Uterus (tissue), 2 donors: ENCODE measurements at regions not wholly inside any gene's neighbourhood (a gene's known extent, or its start where the extent isn't known, plus 50 kb on each side); places are given as distances from the start of the nearest gene placed in this dataset.

Source experiments
- POLR2A ChIP-seq, 2 donors: fragments of 450-650 bp; IDR thresholded peaks; one replicate each; pipeline ENCODE4 v1.6.1; 2016; ENCODE audit warnings: antibody characterized with exemption in 2 of 2, mild to moderate bottlenecking in 1 of 2, moderate library complexity in 1 of 2
- TF ChIP-seq, protein P1 (sequence below), 4 experiments: fragments of 200-600 bp in 2 of 4; fragments of 450-650 bp in 2 of 4; sonication (generic) in 2 of 4; IDR thresholded peaks; one replicate each; pipeline ENCODE4 v1.5.1; 2016 to 2019; ENCODE audit warnings: antibody characterized with exemption in 4 of 4, mild to moderate bottlenecking in 2 of 4, moderate library complexity in 1 of 4

DNA sequence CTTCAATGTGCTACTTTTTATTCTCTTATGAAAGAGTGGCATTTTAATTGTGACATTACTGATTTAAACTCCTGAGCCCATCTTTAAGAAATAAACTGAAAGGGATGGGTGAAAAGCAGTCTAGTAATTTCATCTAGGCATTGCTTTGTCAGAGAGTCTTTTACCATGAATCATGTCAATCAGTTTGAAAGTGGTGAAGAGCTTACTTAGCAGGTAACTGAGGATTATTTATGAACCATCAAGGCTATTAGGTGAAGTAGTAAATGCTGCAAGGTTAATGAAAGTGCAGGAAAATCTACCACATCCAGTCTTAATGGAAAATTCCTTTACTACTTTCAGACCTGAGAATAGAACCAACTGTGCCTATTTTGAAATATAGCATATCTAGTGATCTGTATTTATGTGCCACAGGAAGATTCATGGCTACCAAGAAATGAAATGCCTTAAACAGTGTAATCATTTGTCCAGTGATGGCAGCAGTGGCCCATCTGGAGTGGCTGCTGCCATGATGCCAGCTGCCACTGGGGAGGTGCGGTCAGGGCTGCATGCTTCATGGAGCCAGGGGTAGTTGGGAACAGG lies 368.9 kb downstream of the SLITRK6 start:
- TF ChIP-seq, protein P1, sequence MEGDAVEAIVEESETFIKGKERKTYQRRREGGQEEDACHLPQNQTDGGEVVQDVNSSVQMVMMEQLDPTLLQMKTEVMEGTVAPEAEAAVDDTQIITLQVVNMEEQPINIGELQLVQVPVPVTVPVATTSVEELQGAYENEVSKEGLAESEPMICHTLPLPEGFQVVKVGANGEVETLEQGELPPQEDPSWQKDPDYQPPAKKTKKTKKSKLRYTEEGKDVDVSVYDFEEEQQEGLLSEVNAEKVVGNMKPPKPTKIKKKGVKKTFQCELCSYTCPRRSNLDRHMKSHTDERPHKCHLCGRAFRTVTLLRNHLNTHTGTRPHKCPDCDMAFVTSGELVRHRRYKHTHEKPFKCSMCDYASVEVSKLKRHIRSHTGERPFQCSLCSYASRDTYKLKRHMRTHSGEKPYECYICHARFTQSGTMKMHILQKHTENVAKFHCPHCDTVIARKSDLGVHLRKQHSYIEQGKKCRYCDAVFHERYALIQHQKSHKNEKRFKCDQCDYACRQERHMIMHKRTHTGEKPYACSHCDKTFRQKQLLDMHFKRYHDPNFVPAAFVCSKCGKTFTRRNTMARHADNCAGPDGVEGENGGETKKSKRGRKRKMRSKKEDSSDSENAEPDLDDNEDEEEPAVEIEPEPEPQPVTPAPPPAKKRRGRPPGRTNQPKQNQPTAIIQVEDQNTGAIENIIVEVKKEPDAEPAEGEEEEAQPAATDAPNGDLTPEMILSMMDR (IDR thresholded peaks at IDR 0.05) = no peak
- TF ChIP-seq POLR2A (IDR thresholded peaks at IDR 0.05) = no peak
